ENCODE measurements at regions not wholly inside any gene's neighbourhood (a gene's known extent, or its start where the extent isn't known, plus 50 kb on each side); places are given as distances from the start of the nearest gene placed in this dataset. TPM values are rescaled to one million over a fixed set of nuclear protein-coding genes. Genes with fewer than 3 reads are reported as not detected.

- Histone ChIP-seq H3K4me2 (ENCODE audit: low read length) (no peak overlapping the region), H3K4me3 (ENCODE audit: low read depth, low read length, poor library complexity, severe bottlenecking) (no peak overlapping the region), H3K4me1 (ENCODE audit: insufficient read depth, low read length, poor library complexity, severe bottlenecking) (no peaks in the 10 kb centered on the region), H2AFZ (ENCODE audit: low read length) (no peak overlapping the region), H3K9me2 (ENCODE audit: insufficient read depth, low read length) (no peaks in the 10 kb centered on the region), H3K79me2 (ENCODE audit: insufficient read depth, low read depth, low read length) (no peaks in the 10 kb centered on the region), H3K27ac (ENCODE audit: low read depth, low read length, poor library complexity, severe bottlenecking) (no peak overlapping the region), H4K20me1 (ENCODE audit: insufficient read depth, low read length) (no peaks in the 10 kb centered on the region), H3K36me3 (ENCODE audit: insufficient read depth, low read length) (no peaks in the 10 kb centered on the region), H3K9me3 (ENCODE audit: low read length) (no peaks in the 10 kb centered on the region)
- POLR2A ChIA-PET, result no interaction called here
- intact Hi-C loops (cut with micrococcal nuclease; ENCODE audit: unreplicated experiment), result no loop called here
- no TSS peak for BruUV-seq (replicated peaks)
- TF ChIP-seq CTCF (conservative IDR thresholded peaks at IDR 0.05; ENCODE audit: low read length) (no peak), EZH2phosphoT487 (IDR thresholded peaks at IDR 0.05; ENCODE audit: borderline replicate concordance, low read depth, low read length) (no peak)
- DNase-seq (ENCODE audit: low spot score), result no peak
- CTCF ChIA-PET (ENCODE audit: unreplicated experiment), result interaction anchor here (1.1 kb wide), 1 partner anchor 86 kb away, joined by 4 read pairs; no protein-coding TSS in a partner anchor
These were observed 82.1 kb downstream of the CDC42EP3 start for GRCh38 chr2:37589298-37589697.

- Histone ChIP-seq H3K79me2 (ENCODE audit: insufficient read depth, low read depth, low read length) (no peaks in the 10 kb centered on the region), H3K27ac (ENCODE audit: low read depth, low read length, poor library complexity, severe bottlenecking) (no peak overlapping the region), H3K4me1 (ENCODE audit: insufficient read depth, low read length, poor library complexity, severe bottlenecking) (no peaks in the 10 kb centered on the region), H2AFZ (ENCODE audit: low read length) (no peak overlapping the region), H3K9me3 (ENCODE audit: low read length) (no peaks in the 10 kb centered on the region), H3K4me2 (ENCODE audit: low read length) (no peak overlapping the region), H3K36me3 (ENCODE audit: insufficient read depth, low read length) (no peaks in the 10 kb centered on the region), H3K4me3 (ENCODE audit: low read depth, low read length, poor library complexity, severe bottlenecking) (no peak overlapping the region), H4K20me1 (ENCODE audit: insufficient read depth, low read length) (no peaks in the 10 kb centered on the region), H3K9me2 (ENCODE audit: insufficient read depth, low read length) (no peaks in the 10 kb centered on the region)
- intact Hi-C loops (cut with micrococcal nuclease; ENCODE audit: unreplicated experiment), result no loop called here
- BruUV-seq (replicated peaks), result no TSS peak
- POLR2A ChIA-PET, result interaction anchor here (1.0 kb wide), 1 partner anchor 13 kb away, joined by 3 read pairs; no protein-coding TSS in a partner anchor
- CTCF ChIA-PET (ENCODE audit: unreplicated experiment), result interaction anchor here (1.1 kb wide), 1 partner anchor 85 kb away, joined by 4 read pairs; no protein-coding TSS in a partner anchor
- DNase-seq (ENCODE audit: low spot score), result no peak
- TF ChIP-seq EZH2phosphoT487 (IDR thresholded peaks at IDR 0.05; ENCODE audit: borderline replicate concordance, low read depth, low read length), result no peak
- TF ChIP-seq CTCF (conservative IDR thresholded peaks at IDR 0.05; ENCODE audit: low read length), result no peak
These were observed 81.3 kb downstream of the CDC42EP3 start for GRCh38 chr2:37590119-37590571.

Small RNAs in the stretch of these regions (small RNA-seq; reads per million reads assigned to genes)
- not detected for gene RNU6-1116P
